IMR-90 (cell line): ENCODE measurements at regions not wholly inside any gene's neighbourhood (a gene's known extent, or its start where the extent isn't known, plus 50 kb on each side); places are given as distances from the start of the nearest gene placed in this dataset.

Experiments
- ATAC-seq: fragments of 200-7000 bp; cut with Tn5 transposase; 2 replicates; pipeline ENCODE4 v1.9.1; 2020; ENCODE audit warnings: low read depth, mild to moderate bottlenecking, moderate library complexity
- BruUV-seq: library from RNA; stranded (reverse); fragments of 400-500 nt; replicated peaks from 2 replicates; lab custom pipeline; 2021; lab: Mats Ljungman, UMichigan
- CTCF ChIA-PET: fragments of 300-600 bp; formaldehyde crosslinking; extraction: SDS; loops from one replicate; lab custom pipeline; 2021; ENCODE audit warnings: antibody characterized with exemption; lab: Yijun Ruan, JAX
- POLR2A ChIA-PET: fragments of 300-600 bp; sonication (Branson Sonifier 250); formaldehyde crosslinking; loops from one replicate; lab custom pipeline; 2022; ENCODE audit warnings: antibody characterized with exemption; ENCODE audit not compliant: unreplicated experiment; lab: Charles Lee
- DNase-seq: peaks from one replicate; pipeline ENCODE4 v3.0.0; 2013
- H2AFZ ChIP-seq: replicated peaks from 2 replicates; pipeline ENCODE3; 2013; ENCODE audit warnings: low read length, mild to moderate bottlenecking; ENCODE audit not compliant: poor library complexity
- H2AK5ac ChIP-seq: 2 replicates; pipeline ENCODE4 v1.6.1; 2013; ENCODE audit warnings: low read depth, low read length, inconsistent platforms
- H2AK9ac ChIP-seq: replicated peaks from 2 replicates; pipeline ENCODE3; 2013; ENCODE audit warnings: mild to moderate bottlenecking, low read depth, low read length, moderate library complexity; ENCODE audit not compliant: poor library complexity
- H2BK120ac ChIP-seq: 2 replicates; pipeline ENCODE4 v1.6.1; 2013; ENCODE audit warnings: low read depth, low read length, inconsistent platforms
- H2BK15ac ChIP-seq: 3 replicates; pipeline ENCODE4 v1.6.1; 2013; ENCODE audit warnings: low read depth, low read length, inconsistent platforms
- H2BK20ac ChIP-seq: 2 replicates; pipeline ENCODE4 v1.6.1; 2013; ENCODE audit warnings: low read depth, mild to moderate bottlenecking, inconsistent platforms, low read length, moderate library complexity
- H2BK5ac ChIP-seq: 2 replicates; pipeline ENCODE4 v1.6.1; 2013; ENCODE audit warnings: mild to moderate bottlenecking, low read depth, low read length, inconsistent platforms; ENCODE audit not compliant: poor library complexity, severe bottlenecking
- H3K14ac ChIP-seq: replicated peaks from 2 replicates; pipeline ENCODE4 v1.6.1; 2013; ENCODE audit warnings: low read depth, low read length, inconsistent platforms
- H3K18ac ChIP-seq: 2 replicates; pipeline ENCODE4 v1.6.1; 2013; ENCODE audit warnings: low read depth, low read length, control low read depth
- H3K23ac ChIP-seq: 2 replicates; pipeline ENCODE4 v1.6.1; 2013; ENCODE audit warnings: low read depth, low read length, inconsistent platforms
- H3K27ac ChIP-seq: 2 replicates; pipeline ENCODE4 v1.5.1; 2013; ENCODE audit warnings: mild to moderate bottlenecking, control low read depth, low read length; ENCODE audit not compliant: insufficient read depth
- H3K27me3 ChIP-seq: 2 replicates; pipeline ENCODE4 v1.6.1; 2013; ENCODE audit warnings: low read length; ENCODE audit not compliant: control insufficient read depth, insufficient read depth
- H3K36me3 ChIP-seq: 2 replicates; pipeline ENCODE4 v1.6.1; 2013; ENCODE audit warnings: low read length, mixed read lengths; ENCODE audit not compliant: control insufficient read depth, insufficient read depth
- H3K4ac ChIP-seq: 2 replicates; pipeline ENCODE4 v1.6.1; 2013; ENCODE audit warnings: low read depth, low read length, inconsistent platforms
- H3K4me1 ChIP-seq: 2 replicates; pipeline ENCODE4 v1.6.1; 2013; ENCODE audit warnings: low read length, mixed read lengths; ENCODE audit not compliant: control insufficient read depth, insufficient read depth
- H3K4me2 ChIP-seq: 2 replicates; pipeline ENCODE4 v1.6.1; 2013; ENCODE audit warnings: low read depth, mild to moderate bottlenecking, control low read depth, low read length, moderate library complexity
- H3K4me3 ChIP-seq: 2 replicates; pipeline ENCODE4 v1.5.1; 2013; ENCODE audit warnings: low read depth, mild to moderate bottlenecking, control low read depth, low read length, moderate library complexity; ENCODE audit not compliant: insufficient read depth
- H3K56ac ChIP-seq: 2 replicates; pipeline ENCODE4 v1.6.1; 2013; ENCODE audit warnings: low read length, inconsistent platforms; ENCODE audit not compliant: insufficient read depth; ENCODE audit errors: extremely low read depth
- H3K79me1 ChIP-seq, 2 experiments: 2 replicates each; pipeline ENCODE4 v1.6.1; 2013; ENCODE audit warnings: low read length in 2 of 2, inconsistent platforms in 1 of 2, low read depth in 1 of 2
- H3K9ac ChIP-seq: 2 replicates; pipeline ENCODE4 v1.6.1; 2013; ENCODE audit warnings: low read depth, low read length, control low read depth
- H3K9me1 ChIP-seq: 2 replicates; pipeline ENCODE4 v1.6.1; 2013; ENCODE audit warnings: low read length, inconsistent platforms; ENCODE audit not compliant: insufficient read depth
- H3K9me3 ChIP-seq: 2 replicates; pipeline ENCODE4 v1.6.1; 2013; ENCODE audit warnings: low read length; ENCODE audit not compliant: control insufficient read depth, insufficient read depth
- H4K20me1 ChIP-seq: 2 replicates; pipeline ENCODE4 v1.6.1; 2013; ENCODE audit warnings: low read length, inconsistent platforms; ENCODE audit not compliant: insufficient read depth
- H4K5ac ChIP-seq: 2 replicates; pipeline ENCODE4 v1.6.1; 2013; ENCODE audit warnings: mild to moderate bottlenecking, low read depth, low read length, control low read depth
- H4K8ac ChIP-seq, 2 experiments: 2 replicates each; pipeline ENCODE4 v1.6.1; 2013; ENCODE audit warnings: low read depth in 2 of 2, low read length in 2 of 2, control low read depth in 1 of 2, inconsistent platforms in 1 of 2
- H4K91ac ChIP-seq: 2 replicates; pipeline ENCODE4 v1.6.1; 2013; ENCODE audit warnings: low read depth, low read length, inconsistent platforms; ENCODE audit not compliant: insufficient read depth
- BHLHE40 ChIP-seq: fragments of 150-350 bp; IDR thresholded peaks from 2 replicates; pipeline ENCODE4 v1.6.1; 2016; ENCODE audit warnings: mild to moderate bottlenecking, low read depth, low read length
- CHD1 ChIP-seq: IDR thresholded peaks from 2 replicates; pipeline ENCODE4 v1.6.1; 2012; ENCODE audit warnings: low read depth, low read length, improper control_type of control experiment
- ELK1 ChIP-seq: fragments of 150-350 bp; IDR thresholded peaks from 2 replicates; pipeline ENCODE4 v1.6.1; 2016; ENCODE audit warnings: low read depth, mild to moderate bottlenecking, low read length, moderate library complexity, borderline replicate concordance
- FOS ChIP-seq: fragments of 150-350 bp; IDR thresholded peaks from 2 replicates; pipeline ENCODE4 v1.6.1; 2016; ENCODE audit warnings: low read depth, low read length
- MAFK ChIP-seq: IDR thresholded peaks from 2 replicates; pipeline ENCODE4 v1.6.1; 2012; ENCODE audit warnings: low read depth, low read length, improper control_type of control experiment
- MAZ ChIP-seq: IDR thresholded peaks from 2 replicates; pipeline ENCODE4 v1.6.1; 2012; ENCODE audit warnings: low read depth, mild to moderate bottlenecking, low read length, improper control_type of control experiment, moderate library complexity, borderline replicate concordance
- MXI1 ChIP-seq: IDR thresholded peaks from 2 replicates; pipeline ENCODE4 v1.6.1; 2012; ENCODE audit warnings: low read depth, mild to moderate bottlenecking, low read length, moderate library complexity, borderline replicate concordance
- NFE2L2 ChIP-seq: fragments of 150-350 bp; IDR thresholded peaks from 2 replicates; pipeline ENCODE4 v1.6.1; 2016; ENCODE audit warnings: low read depth, mild to moderate bottlenecking, low read length
- RCOR1 ChIP-seq: IDR thresholded peaks from 2 replicates; pipeline ENCODE4 v1.6.1; 2012; ENCODE audit warnings: mild to moderate bottlenecking, low read length, improper control_type of control experiment; ENCODE audit not compliant: insufficient replicate concordance
- RFX5 ChIP-seq: IDR thresholded peaks from 2 replicates; pipeline ENCODE4 v1.8.0; 2012; ENCODE audit warnings: low read depth, mild to moderate bottlenecking, low read length, moderate library complexity
- SMC3 ChIP-seq: fragments of 150-350 bp; IDR thresholded peaks from 2 replicates; pipeline ENCODE4 v1.6.1; 2016; ENCODE audit warnings: low read depth, mild to moderate bottlenecking, antibody characterized with exemption, low read length, moderate library complexity
- dilution Hi-C: fragments of 300-500 bp; cut with HindIII; formaldehyde crosslinking; loops from one replicate; pipeline ENCODE4 v1.14.3; 2018; ENCODE audit warnings: low sequenced_read_pairs; ENCODE audit not compliant: unreplicated experiment
- in situ Hi-C: fragments of 300-500 bp; cut with MboI; formaldehyde crosslinking; loops from 3 replicates; pipeline ENCODE4 v1.14.3; 2019; ENCODE audit warnings: low sequenced_read_pairs, inconsistent platforms, mixed read lengths
- intact Hi-C: fragments of 100-400 bp; cut with micrococcal nuclease; formaldehyde crosslinking; loops from 2 replicates; pipeline ENCODE4 v1.10.0; 2022
- TF ChIP-seq, protein P1 (sequence below): conservative IDR thresholded peaks from 2 replicates; pipeline ENCODE4 v1.5.1; 2012; ENCODE audit warnings: mild to moderate bottlenecking, low read depth, low read length, improper control_type of control experiment
- TF ChIP-seq, protein P2 (sequence below): fragments of 150-350 bp; IDR thresholded peaks from 2 replicates; pipeline ENCODE4 v1.6.1; 2017; ENCODE audit warnings: mild to moderate bottlenecking, antibody characterized with exemption, low read length, low read depth

DNA sequence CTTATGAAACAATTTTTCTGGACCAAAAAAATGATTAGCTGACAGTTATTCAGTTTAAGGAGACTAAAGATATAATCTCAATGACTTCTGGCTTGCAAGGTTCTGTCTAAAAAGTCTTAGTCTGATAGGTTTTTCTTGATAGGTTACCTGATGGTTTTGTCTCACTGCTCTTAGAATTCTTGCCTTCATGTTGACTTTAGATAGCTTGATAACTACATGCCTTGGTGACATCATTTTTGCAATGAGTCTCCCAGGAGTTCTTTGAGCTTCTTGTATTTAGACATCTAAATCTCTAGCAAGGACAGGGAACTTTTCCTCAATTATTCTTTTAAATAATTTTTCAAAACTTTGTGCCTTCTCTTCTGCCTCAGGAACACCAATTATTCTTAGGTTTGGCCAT is 1965.3 kb downstream of the ARAP2 start:
- TF ChIP-seq ELK1 (no peak), FOS (no peak), BHLHE40 (no peak), CHD1 (no peak), MXI1 (no peak), MAFK (no peak), NFE2L2 (no peak), SMC3 (no peak), MAZ (no peak), RFX5 (no peak), RCOR1 (no peak)
- TF ChIP-seq, protein P1, sequence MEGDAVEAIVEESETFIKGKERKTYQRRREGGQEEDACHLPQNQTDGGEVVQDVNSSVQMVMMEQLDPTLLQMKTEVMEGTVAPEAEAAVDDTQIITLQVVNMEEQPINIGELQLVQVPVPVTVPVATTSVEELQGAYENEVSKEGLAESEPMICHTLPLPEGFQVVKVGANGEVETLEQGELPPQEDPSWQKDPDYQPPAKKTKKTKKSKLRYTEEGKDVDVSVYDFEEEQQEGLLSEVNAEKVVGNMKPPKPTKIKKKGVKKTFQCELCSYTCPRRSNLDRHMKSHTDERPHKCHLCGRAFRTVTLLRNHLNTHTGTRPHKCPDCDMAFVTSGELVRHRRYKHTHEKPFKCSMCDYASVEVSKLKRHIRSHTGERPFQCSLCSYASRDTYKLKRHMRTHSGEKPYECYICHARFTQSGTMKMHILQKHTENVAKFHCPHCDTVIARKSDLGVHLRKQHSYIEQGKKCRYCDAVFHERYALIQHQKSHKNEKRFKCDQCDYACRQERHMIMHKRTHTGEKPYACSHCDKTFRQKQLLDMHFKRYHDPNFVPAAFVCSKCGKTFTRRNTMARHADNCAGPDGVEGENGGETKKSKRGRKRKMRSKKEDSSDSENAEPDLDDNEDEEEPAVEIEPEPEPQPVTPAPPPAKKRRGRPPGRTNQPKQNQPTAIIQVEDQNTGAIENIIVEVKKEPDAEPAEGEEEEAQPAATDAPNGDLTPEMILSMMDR: no peak
- TF ChIP-seq, protein P2, sequence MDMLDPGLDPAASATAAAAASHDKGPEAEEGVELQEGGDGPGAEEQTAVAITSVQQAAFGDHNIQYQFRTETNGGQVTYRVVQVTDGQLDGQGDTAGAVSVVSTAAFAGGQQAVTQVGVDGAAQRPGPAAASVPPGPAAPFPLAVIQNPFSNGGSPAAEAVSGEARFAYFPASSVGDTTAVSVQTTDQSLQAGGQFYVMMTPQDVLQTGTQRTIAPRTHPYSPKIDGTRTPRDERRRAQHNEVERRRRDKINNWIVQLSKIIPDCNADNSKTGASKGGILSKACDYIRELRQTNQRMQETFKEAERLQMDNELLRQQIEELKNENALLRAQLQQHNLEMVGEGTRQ: no peak
- Histone ChIP-seq H2BK5ac (no peak overlapping the region), H3K14ac (no peak overlapping the region), H3K4ac (no peak overlapping the region), H2AK9ac (no peak overlapping the region), H2BK120ac (no peak overlapping the region), H4K5ac (no peak overlapping the region), H2AFZ (no peak overlapping the region), H3K27me3 (no peaks in the 10 kb centered on the region), H3K9me3 (no peaks in the 10 kb centered on the region), H3K4me2 (no peak overlapping the region), H3K4me1 (no peaks in the 10 kb centered on the region), H3K56ac (no peak overlapping the region), H3K79me1 (no peaks in the 10 kb centered on the region), H3K9me1 (no peaks in the 10 kb centered on the region), H4K8ac (no peak overlapping the region), H2AK5ac (no peak overlapping the region), H2BK15ac (no peak overlapping the region), H3K36me3 (no peaks in the 10 kb centered on the region), H3K23ac (no peak overlapping the region), H3K18ac (no peak overlapping the region), H4K91ac (no peak overlapping the region), H3K4me3 (no peak overlapping the region), H4K20me1 (no peaks in the 10 kb centered on the region), H3K9ac (no peak overlapping the region), H2BK20ac (no peak overlapping the region), H3K27ac (no peak overlapping the region)
- CTCF ChIA-PET: interaction anchor here (1.5 kb wide), 1 partner anchor 10 kb away, joined by 3 read pairs; no protein-coding TSS in a partner anchor
- intact Hi-C loops: no loop called here
- in situ Hi-C loops: no loop called here
- ATAC-seq (no peak), DNase-seq (no peak)
- BruUV-seq: no TSS peak
- dilution Hi-C loops: no loop called here
- POLR2A ChIA-PET: no interaction called here
